NCI-H128 (cell line): ENCODE measurements at regions not wholly inside any gene's neighbourhood (a gene's known extent, or its start where the extent isn't known, plus 50 kb on each side); places are given as distances from the start of the nearest gene placed in this dataset.
"Not testable (repeated sequence)": the region's sequence is repeated elsewhere in the genome, so short reads cannot be mapped to it uniquely, and the experiment has no call there.

Experiments used
- DNase-seq: peaks from one replicate; lab custom pipeline; 2025; ENCODE audit not compliant: unreplicated experiment; lab: John Stamatoyannopoulos, UW

GRCh38 chr9:22817181-22817580, 370.6 kb downstream of the DMRTA1 start:
- no peak for DNase-seq

- DNase-seq, result no peak
These were observed 382.6 kb downstream of the DMRTA1 start for GRCh38 chr9:22829236-22829635.

GRCh38 chr9:22838266-22838665, 391.6 kb downstream of the DMRTA1 start:
- DNase-seq, result no peak

DNA sequence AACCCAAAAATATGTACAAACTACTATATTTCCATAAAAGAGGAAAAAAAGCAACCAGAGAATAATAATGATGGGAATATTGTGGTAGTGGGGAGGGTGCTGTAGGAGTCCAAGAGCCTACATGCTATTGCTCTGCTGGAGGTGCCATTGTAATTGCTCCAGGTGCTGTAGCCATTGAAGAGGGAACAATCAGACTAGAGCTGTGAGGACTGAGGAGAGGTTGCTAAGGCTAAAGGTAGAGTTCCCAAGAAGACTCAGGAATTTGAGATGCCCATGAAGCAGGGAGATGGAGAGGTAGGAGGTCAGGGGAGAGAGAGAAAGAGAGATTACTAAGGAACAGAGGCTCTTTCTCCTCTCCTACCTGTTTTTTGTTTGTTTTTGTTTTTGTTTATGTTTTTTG, 394.0 kb downstream of the DMRTA1 start:
- DNase-seq, result no peak

DNA sequence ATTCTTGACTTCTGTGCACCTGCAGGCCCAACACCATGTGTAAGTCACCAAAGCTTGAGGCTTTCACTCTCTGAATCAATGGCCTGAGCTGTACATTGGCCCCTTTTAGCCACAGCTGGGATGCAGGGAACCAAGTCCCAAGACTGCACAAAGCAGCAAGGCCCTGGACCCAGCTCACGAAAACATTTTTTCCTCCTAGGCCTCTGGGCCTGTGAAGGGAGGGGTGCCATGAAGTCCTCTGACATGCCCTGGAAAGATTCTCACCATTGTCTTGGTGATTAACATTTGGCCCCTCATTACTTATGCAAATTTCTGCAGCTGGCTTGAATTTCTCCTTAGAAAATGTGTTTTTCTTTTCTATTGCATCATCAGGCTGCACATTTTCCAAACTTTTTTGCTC, 398.6 kb downstream of the DMRTA1 start:
- not testable (repeated sequence) for DNase-seq

DNA sequence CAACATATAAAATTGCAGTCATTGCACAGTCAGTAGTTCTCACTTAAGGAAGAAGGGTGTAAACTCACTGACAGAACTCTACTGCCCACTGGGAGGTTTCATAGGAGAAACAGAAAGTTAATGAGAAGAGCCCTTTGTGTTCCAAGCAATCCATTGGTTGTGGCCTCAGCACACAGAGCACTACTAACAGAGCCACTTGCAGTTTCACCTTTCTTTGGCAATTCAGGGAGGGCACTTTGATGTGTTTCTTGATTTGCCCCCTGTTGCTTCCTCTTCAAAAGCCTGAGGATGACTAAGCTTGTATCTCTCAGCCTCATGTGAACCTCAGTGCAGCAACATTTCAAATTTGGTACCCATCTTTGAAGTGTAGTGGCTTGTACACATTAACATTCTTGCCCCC, 409.4 kb downstream of the DMRTA1 start:
- DNase-seq, result no peak

DNA sequence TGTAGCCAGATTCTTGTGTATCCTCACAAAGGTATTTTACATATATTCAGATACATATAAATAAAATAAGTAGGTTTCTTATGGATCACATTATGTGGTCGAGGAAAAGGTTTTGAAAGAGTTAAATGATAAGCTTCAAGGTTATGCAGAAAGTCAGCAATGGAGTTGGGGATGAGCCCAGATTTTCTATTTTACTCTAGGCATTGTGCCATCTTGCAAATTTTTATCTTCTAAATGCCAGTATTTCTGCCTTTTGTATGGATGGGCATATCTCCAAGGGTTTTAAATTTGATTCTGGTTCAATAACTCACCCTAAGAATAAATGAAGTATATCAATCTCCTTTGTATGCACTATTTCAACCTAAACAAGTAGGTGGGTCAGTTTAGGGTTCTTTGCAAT, 410.7 kb downstream of the DMRTA1 start:
- DNase-seq, result no peak

DNA sequence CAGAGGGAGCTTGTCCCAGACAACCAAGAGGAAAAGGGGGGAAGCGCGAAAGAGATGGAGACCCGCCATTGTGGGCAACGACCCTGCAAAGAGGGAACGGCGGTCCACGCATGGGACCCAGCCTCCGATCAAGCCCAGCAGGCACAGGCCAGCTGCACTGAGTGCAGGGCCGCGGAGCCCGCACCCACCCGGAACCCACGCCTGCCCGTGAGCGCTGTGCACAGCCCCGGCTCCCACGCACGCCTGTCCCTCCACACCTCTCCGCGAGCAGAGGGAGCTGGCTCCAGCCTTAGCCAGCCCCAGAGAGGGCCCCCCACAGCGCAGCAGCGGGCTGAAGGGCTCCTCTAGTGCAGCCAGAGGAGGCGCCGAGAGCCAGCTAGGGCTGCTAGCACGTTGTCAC, 416.5 kb downstream of the DMRTA1 start:
- no peak for DNase-seq

DNA sequence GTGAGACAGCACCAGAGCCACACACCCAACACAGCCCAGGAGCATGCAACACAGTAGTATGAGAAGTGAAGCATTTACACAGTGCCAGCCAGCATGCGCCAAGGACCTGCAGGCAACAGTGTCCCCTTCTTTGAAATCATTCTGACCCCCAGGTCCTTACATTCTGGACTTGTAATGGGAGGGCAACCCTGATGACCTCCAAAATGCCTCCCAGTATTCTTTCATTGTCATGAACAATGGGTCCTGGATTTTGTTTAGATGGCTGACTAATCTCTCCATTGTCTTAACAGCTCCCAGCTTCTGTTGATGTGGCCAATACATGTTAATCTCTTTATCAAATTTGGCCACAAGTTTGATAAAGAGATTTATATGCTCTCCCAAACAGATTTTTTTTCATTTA, 417.1 kb downstream of the DMRTA1 start:
- DNase-seq, result no peak

DNA sequence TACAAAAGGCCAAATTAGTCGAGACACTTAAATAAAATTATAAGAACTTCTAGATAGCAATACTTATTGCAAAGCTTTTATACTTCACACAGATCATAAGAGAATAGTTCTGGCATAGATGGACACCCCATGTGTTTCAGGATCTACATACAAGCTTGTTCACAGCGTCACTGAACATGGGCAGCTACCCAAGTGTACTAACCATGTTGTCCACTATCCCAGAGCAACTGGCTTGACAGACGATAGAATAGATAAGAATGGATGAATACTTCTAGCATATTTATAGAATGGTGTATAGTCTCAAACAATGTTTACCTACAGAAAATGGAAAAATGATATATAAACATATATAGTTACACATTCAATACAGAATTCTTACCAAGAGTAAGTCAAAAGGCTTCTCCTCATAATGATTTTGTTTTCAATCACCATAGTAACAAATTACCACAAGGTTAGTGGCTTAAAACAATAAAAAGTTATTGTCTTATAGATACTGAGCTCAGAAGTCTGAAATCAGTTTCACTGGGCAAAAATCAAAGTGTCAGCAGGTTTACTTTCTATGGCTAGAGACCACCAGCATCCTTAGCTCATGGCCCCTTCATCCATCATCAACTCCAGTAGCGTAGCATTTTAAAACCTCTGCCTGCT, 446.7 kb downstream of the DMRTA1 start:
- no peak for DNase-seq

GRCh38 chr9:22898591-22898990, 452.0 kb downstream of the DMRTA1 start:
- DNase-seq, result no peak

DNA sequence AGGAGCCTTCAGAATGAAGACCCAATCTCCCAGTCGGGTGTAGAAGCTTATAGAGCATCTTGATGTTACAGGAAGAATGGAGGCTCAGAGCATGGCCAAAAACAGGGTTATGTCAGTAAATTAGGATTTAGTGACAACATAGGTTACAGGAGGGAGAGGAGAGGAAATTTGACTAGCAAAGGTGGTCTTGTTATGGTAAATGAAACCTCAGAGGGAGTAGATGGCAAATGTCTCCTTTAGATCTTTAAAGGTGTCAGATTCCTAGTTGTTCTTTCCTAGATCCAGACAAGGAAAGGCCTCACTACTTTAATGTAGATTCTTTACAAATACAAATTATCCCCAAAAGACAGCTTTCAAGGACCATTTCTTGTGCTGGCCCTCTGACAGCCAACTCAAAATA, 465.0 kb downstream of the DMRTA1 start:
- DNase-seq, result no peak

- no peak for DNase-seq
These were observed 466.4 kb downstream of the DMRTA1 start for GRCh38 chr9:22913026-22913425.

DNA sequence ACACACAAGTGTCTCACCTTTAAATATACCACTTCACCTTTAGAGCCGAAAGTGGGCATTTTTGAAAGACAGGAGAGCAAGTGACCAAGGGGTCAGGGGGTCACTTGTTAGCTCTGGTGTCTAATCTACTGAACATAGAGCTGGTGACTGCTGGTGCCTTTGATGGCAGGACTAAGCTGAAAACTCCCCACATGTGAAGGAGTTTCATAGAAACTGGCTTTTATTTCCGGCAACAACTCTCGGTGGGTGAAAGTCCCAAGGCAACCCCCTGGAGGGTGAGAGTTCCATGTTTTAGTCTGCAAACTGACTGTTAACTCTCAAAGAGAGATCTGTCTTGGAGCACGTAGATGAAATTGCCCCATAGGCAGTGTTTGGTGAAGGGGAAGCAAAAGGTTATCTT, 466.9 kb downstream of the DMRTA1 start:
- no peak for DNase-seq

DNA sequence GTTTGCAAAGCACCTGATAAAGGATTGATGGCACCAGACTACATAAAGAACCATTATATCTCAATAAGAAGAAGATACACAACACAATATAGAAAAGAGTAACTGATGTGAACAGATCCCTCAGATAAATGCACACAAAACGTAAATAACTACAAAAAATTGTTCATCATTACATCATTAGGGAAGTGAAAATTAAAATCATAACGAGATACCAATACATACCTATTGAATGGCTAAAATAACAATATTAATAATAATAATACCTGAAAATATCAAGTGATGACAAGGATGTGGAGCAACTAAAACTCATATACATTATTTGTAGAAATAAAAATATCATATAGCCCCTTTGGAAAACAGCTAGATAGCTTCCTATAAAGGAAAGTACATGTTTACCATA, 469.5 kb downstream of the DMRTA1 start:
- no peak for DNase-seq

GRCh38 chr9:22919423-22919822, 472.8 kb downstream of the DMRTA1 start:
- DNase-seq, result no peak

- no peak for DNase-seq
These were observed 475.1 kb downstream of the DMRTA1 start for GRCh38 chr9:22921742-22922141.

GRCh38 chr9:22922222-22922621, 475.6 kb downstream of the DMRTA1 start:
- DNase-seq, result no peak

GRCh38 chr9:22954550-22954949, 507.9 kb downstream of the DMRTA1 start:
- no peak for DNase-seq

- no peak for DNase-seq
These were observed 508.3 kb downstream of the DMRTA1 start for GRCh38 chr9:22954964-22955363.

DNA sequence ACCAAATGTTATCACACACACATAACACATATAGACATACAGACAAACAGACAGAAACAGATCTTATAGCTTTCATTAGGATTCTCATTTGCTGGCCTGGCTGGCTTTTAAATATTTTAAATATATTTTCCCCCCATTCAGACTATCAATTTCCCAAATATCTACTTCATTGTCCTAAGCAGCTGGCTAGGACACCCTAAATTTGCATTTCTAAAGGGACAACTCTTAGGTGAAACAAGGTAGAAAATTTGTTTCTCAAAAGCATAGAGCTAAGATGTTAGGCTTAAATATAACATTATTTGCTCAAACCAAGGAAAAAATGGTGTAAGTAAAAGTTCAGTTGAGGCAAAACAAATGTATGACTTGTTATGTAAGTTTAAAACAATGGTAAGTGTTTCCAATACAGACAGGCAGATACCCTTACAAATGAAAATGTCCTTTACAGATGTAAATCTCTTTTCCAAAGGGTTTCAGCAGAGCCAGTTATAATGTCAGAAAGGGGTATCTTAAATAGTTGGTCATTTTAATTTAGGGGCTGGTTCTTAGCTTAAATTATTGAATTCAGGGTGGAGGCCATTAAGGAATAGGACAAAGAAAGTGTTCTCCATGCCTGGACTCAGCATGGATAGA, 522.8 kb downstream of the DMRTA1 start:
- DNase-seq, result no peak

DNA sequence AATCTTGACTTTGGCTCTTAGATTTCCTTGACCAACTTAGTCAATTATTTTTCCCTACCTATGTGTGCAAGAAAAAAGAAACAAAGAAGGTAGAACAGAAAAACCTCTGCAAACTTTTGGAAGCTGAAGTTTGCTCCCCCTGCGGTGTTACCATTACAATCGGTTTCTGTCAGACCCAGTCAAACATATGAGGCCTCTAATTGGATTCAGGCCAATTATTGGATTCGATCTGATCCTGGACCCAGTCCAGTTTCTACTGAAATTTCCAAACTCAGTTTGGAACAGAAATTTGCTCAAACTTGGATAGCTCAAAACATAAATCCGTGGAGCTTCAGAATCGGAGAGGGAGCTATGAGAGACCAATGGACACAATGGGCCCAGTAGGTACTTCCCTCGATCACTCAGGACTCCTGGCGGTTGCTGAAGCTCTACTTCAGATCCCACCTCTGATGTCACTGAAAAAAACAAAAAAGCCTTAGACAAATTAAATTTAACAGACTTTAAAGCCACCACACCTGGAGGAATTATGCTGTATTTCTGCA, 523.9 kb downstream of the DMRTA1 start:
- DNase-seq, result no peak

GRCh38 chr9:22975951-22976350, 529.3 kb downstream of the DMRTA1 start:
- no peak for DNase-seq
